ENCODE measurements at regions not wholly inside any gene's neighbourhood (a gene's known extent, or its start where the extent isn't known, plus 50 kb on each side); places are given as distances from the start of the nearest gene placed in this dataset.

GRCh38 chr5:29845206-29845605 lies 1348.3 kb upstream of the CDH6 start:
- H3K4me2 ChIP-seq (ENCODE audit: insufficient read depth, low read length): no peak overlapping the region
- H3K27ac ChIP-seq (ENCODE audit: low read length): no peak overlapping the region
- no peaks in the 10 kb centered on the region for H3K4me1 ChIP-seq (ENCODE audit: insufficient read depth, low read length)
- H3K4me3 ChIP-seq (ENCODE audit: low read depth in 1 of 2, low read length in 2 of 2): no peak overlapping the region
- H3K9ac ChIP-seq (ENCODE audit: low read depth, low read length): no peak overlapping the region
- no peaks in the 10 kb centered on the region for H3K36me3 ChIP-seq (ENCODE audit: insufficient read depth, low read length)
- no peak overlapping the region for H2AFZ ChIP-seq (ENCODE audit: low read depth, low read length)
- ATAC-seq (ENCODE audit: insufficient read depth, low read depth): no peak
- no peaks in the 10 kb centered on the region for H3K79me2 ChIP-seq (ENCODE audit: insufficient read depth, low read length)
- no peaks in the 10 kb centered on the region for H3K9me3 ChIP-seq (ENCODE audit: insufficient read depth, low read length, severe bottlenecking)
- no peak for TF ChIP-seq CTCF (IDR thresholded peaks at IDR 0.05; ENCODE audit: borderline replicate concordance, extremely low read depth, low read length, poor library complexity, severe bottlenecking)
- H4K20me1 ChIP-seq (ENCODE audit: insufficient read depth, low read length): no peaks in the 10 kb centered on the region
- DNase-seq: no peak
- no peaks in the 10 kb centered on the region for H3K27me3 ChIP-seq (ENCODE audit: insufficient read depth, low read length, poor library complexity)

GRCh38 chr5:29833394-29833793 lies 1360.1 kb upstream of the CDH6 start:
- Histone ChIP-seq H3K27me3 (ENCODE audit: insufficient read depth, low read length, poor library complexity) (no peaks in the 10 kb centered on the region), H3K79me2 (ENCODE audit: insufficient read depth, low read length) (no peaks in the 10 kb centered on the region), H3K36me3 (ENCODE audit: insufficient read depth, low read length) (no peaks in the 10 kb centered on the region), H3K9me3 (ENCODE audit: insufficient read depth, low read length, severe bottlenecking) (no peaks in the 10 kb centered on the region), H4K20me1 (ENCODE audit: insufficient read depth, low read length) (no peaks in the 10 kb centered on the region), H3K4me1 (ENCODE audit: insufficient read depth, low read length) (no peaks in the 10 kb centered on the region), H3K4me3 (ENCODE audit: low read depth in 1 of 2, low read length in 2 of 2) (no peak overlapping the region), H3K27ac (ENCODE audit: low read length) (no peak overlapping the region), H3K9ac (ENCODE audit: low read depth, low read length) (no peak overlapping the region), H3K4me2 (ENCODE audit: insufficient read depth, low read length) (no peak overlapping the region), H2AFZ (ENCODE audit: low read depth, low read length) (no peak overlapping the region)
- DNase-seq (no peak), ATAC-seq (ENCODE audit: insufficient read depth, low read depth) (no peak)
- TF ChIP-seq EZH2 (IDR thresholded peaks at IDR 0.05; ENCODE audit: borderline replicate concordance, low read depth, low read length, severe bottlenecking): no peak
- no peak for TF ChIP-seq CTCF (IDR thresholded peaks at IDR 0.05; ENCODE audit: borderline replicate concordance, extremely low read depth, low read length, poor library complexity, severe bottlenecking)

- no peaks in the 10 kb centered on the region for H3K27me3 ChIP-seq (ENCODE audit: insufficient read depth, low read length, poor library complexity)
- H3K79me2 ChIP-seq (ENCODE audit: insufficient read depth, low read length): no peaks in the 10 kb centered on the region
- no peak overlapping the region for H3K9ac ChIP-seq (ENCODE audit: low read depth, low read length)
- no peak for TF ChIP-seq CTCF (IDR thresholded peaks at IDR 0.05; ENCODE audit: borderline replicate concordance, extremely low read depth, low read length, poor library complexity, severe bottlenecking)
- no peak for TF ChIP-seq EZH2 (IDR thresholded peaks at IDR 0.05; ENCODE audit: borderline replicate concordance, low read depth, low read length, severe bottlenecking)
- ATAC-seq (ENCODE audit: insufficient read depth, low read depth) (no peak), DNase-seq (no peak)
- H4K20me1 ChIP-seq (ENCODE audit: insufficient read depth, low read length): no peaks in the 10 kb centered on the region
- no peak overlapping the region for H3K4me2 ChIP-seq (ENCODE audit: insufficient read depth, low read length)
- no peak overlapping the region for H3K27ac ChIP-seq (ENCODE audit: low read length)
- H3K4me3 ChIP-seq (ENCODE audit: low read depth in 1 of 2, low read length in 2 of 2): no peak overlapping the region
- H3K4me1 ChIP-seq (ENCODE audit: insufficient read depth, low read length): no peaks in the 10 kb centered on the region
- no peaks in the 10 kb centered on the region for H3K9me3 ChIP-seq (ENCODE audit: insufficient read depth, low read length, severe bottlenecking)
- no peak overlapping the region for H2AFZ ChIP-seq (ENCODE audit: low read depth, low read length)
- no peaks in the 10 kb centered on the region for H3K36me3 ChIP-seq (ENCODE audit: insufficient read depth, low read length)
Measured at GRCh38 chr5:29822521-29822920, 1371.0 kb upstream of the CDH6 start.

Data from DND-41 (cell line).